ENCODE measurements at regions not wholly inside any gene's neighbourhood (a gene's known extent, or its start where the extent isn't known, plus 50 kb on each side); places are given as distances from the start of the nearest gene placed in this dataset.
"Not testable (repeated sequence)": the region's sequence is repeated elsewhere in the genome, so short reads cannot be mapped to it uniquely, and the experiment has no call there.

- Histone ChIP-seq H3K9ac (ENCODE audit: low read length) (no peak overlapping the region), H3K4me1 (ENCODE audit: control insufficient read depth, insufficient read depth, low read length) (peaks cover 20% of the 10 kb centered on the region), H3K4me3 (ENCODE audit: low read length) (no peak overlapping the region), H3K9me3 (ENCODE audit: control insufficient read depth, low read length) (peaks cover 5% of the 10 kb centered on the region), H3K27me3 (replicated peaks; ENCODE audit: control insufficient read depth, insufficient read depth, low read length) (no peaks in the 10 kb centered on the region), H3K36me3 (ENCODE audit: control insufficient read depth, insufficient read depth, low read length, severe bottlenecking) (no peaks in the 10 kb centered on the region)
- no peak for DNase-seq (ENCODE audit: low read depth)
Observed at GRCh38 chr6:128595544-128595943, 75.1 kb upstream of the PTPRK start.

GRCh38 chr6:128586095-128586494, 65.7 kb upstream of the PTPRK start:
- Histone ChIP-seq H3K4me3 (ENCODE audit: low read length) (no peak overlapping the region), H3K9ac (ENCODE audit: low read length) (no peak overlapping the region), H3K9me3 (ENCODE audit: control insufficient read depth, low read length) (no peaks in the 10 kb centered on the region), H3K36me3 (ENCODE audit: control insufficient read depth, insufficient read depth, low read length, severe bottlenecking) (no peaks in the 10 kb centered on the region), H3K27me3 (replicated peaks; ENCODE audit: control insufficient read depth, insufficient read depth, low read length) (no peaks in the 10 kb centered on the region), H3K4me1 (ENCODE audit: control insufficient read depth, insufficient read depth, low read length) (no peaks in the 10 kb centered on the region)
- DNase-seq (ENCODE audit: low read depth): no peak

DNA sequence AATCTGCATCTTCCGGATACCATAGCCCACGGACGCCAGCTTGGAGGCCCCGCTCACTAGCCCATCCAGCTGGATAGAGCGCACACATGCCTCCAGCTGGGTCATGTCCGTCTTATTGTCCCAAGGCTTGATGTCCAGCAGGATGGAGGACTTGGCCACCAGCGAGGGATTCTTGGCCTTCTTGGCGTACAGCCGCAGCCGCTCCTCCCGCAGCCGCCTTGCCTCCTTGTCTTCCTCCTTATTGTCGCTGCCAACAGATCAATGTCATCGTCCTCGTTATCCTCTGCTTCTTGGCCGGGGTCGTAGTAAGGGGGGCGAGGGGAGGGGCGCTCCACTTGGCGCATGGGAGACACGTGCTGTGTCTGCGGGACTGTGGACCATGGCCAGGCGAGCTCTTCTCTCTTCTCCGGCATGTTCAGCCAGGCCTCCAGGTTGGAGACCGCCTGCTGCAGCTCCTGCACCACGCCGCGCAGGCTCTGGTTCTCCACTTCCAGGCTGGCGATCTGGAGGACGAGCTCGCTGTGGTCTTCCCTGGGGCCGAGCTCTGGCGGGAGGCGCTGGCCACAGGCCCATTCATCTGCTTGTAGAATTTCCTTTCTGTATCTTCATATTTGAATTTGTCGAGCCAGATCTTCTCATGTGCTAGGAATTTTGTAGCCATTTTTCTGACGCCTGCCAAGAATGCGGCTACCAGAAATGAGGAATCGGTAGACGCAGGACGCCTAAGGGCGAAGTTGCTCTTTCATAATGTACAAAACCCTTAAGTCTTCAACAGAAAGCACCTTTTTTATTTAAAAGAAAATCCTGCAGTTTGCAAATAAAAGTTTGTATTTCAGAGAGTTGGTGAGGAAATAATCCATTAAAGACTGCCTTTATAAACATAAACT, 60.1 kb upstream of the PTPRK start:
- Histone ChIP-seq H3K27me3 (replicated peaks; ENCODE audit: control insufficient read depth, insufficient read depth, low read length) (no peaks in the 10 kb centered on the region), H3K4me3 (ENCODE audit: low read length) (no peak overlapping the region), H3K36me3 (ENCODE audit: control insufficient read depth, insufficient read depth, low read length, severe bottlenecking) (no peaks in the 10 kb centered on the region), H3K9ac (ENCODE audit: low read length) (no peak overlapping the region), H3K4me1 (ENCODE audit: control insufficient read depth, insufficient read depth, low read length) (no peaks in the 10 kb centered on the region), H3K9me3 (ENCODE audit: control insufficient read depth, low read length) (no peaks in the 10 kb centered on the region)
- no peak for DNase-seq (ENCODE audit: low read depth)

- H3K27me3 ChIP-seq (replicated peaks; ENCODE audit: control insufficient read depth, insufficient read depth, low read length); H3K4me1 ChIP-seq (ENCODE audit: control insufficient read depth, insufficient read depth, low read length); H3K4me3 ChIP-seq (ENCODE audit: low read length); H3K9ac ChIP-seq (ENCODE audit: low read length); H3K9me3 ChIP-seq (ENCODE audit: control insufficient read depth, low read length); DNase-seq (ENCODE audit: low read depth); H3K36me3 ChIP-seq (ENCODE audit: control insufficient read depth, insufficient read depth, low read length, severe bottlenecking): not testable (repeated sequence)
Observed at GRCh38 chr6:128575254-128575653, 54.9 kb upstream of the PTPRK start.

GRCh38 chr6:128574402-128574801, 54.0 kb upstream of the PTPRK start:
- Histone ChIP-seq H3K27me3 (replicated peaks; ENCODE audit: control insufficient read depth, insufficient read depth, low read length) (no peaks in the 10 kb centered on the region), H3K9me3 (ENCODE audit: control insufficient read depth, low read length) (no peaks in the 10 kb centered on the region), H3K36me3 (ENCODE audit: control insufficient read depth, insufficient read depth, low read length, severe bottlenecking) (no peaks in the 10 kb centered on the region), H3K4me1 (ENCODE audit: control insufficient read depth, insufficient read depth, low read length) (peaks cover 14% of the 10 kb centered on the region), H3K9ac (ENCODE audit: low read length) (no peak overlapping the region), H3K4me3 (ENCODE audit: low read length) (no peak overlapping the region)
- DNase-seq (ENCODE audit: low read depth): no peak

DNA sequence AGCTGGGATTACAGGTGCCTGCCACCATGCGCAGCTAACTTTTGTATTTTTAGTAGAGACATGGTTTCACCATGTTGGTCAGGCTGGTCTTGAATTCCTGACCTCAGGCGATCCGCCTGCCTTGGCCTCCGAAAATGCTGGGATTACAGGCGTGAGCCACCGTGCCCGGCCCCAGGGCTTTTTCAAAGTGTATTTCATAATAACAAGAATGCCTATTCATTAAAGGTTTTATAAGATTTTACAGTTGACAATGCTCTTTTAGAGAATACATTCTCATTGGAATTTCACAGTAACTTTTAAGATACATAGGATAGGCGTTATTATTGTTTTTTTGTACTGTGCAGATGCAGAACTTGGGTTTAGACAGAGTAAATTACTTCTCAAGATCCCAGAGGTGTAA, 52.6 kb upstream of the PTPRK start:
- H3K9ac ChIP-seq (ENCODE audit: low read length): no peak overlapping the region
- no peak overlapping the region for H3K4me3 ChIP-seq (ENCODE audit: low read length)
- H3K4me1 ChIP-seq (ENCODE audit: control insufficient read depth, insufficient read depth, low read length): peaks cover 18% of the 10 kb centered on the region
- no peak for DNase-seq (ENCODE audit: low read depth)
- H3K36me3 ChIP-seq (ENCODE audit: control insufficient read depth, insufficient read depth, low read length, severe bottlenecking): no peaks in the 10 kb centered on the region
- H3K27me3 ChIP-seq (replicated peaks; ENCODE audit: control insufficient read depth, insufficient read depth, low read length): no peaks in the 10 kb centered on the region
- H3K9me3 ChIP-seq (ENCODE audit: control insufficient read depth, low read length): no peaks in the 10 kb centered on the region

GRCh38 chr6:128572294-128572693, 51.9 kb upstream of the PTPRK start:
- Histone ChIP-seq H3K27me3 (replicated peaks; ENCODE audit: control insufficient read depth, insufficient read depth, low read length) (no peaks in the 10 kb centered on the region), H3K4me3 (ENCODE audit: low read length) (no peak overlapping the region), H3K9ac (ENCODE audit: low read length) (no peak overlapping the region), H3K36me3 (ENCODE audit: control insufficient read depth, insufficient read depth, low read length, severe bottlenecking) (no peaks in the 10 kb centered on the region), H3K9me3 (ENCODE audit: control insufficient read depth, low read length) (no peaks in the 10 kb centered on the region), H3K4me1 (ENCODE audit: control insufficient read depth, insufficient read depth, low read length) (peaks cover 18% of the 10 kb centered on the region)
- DNase-seq (ENCODE audit: low read depth): peak; percentile 64

GRCh38 chr6:128570680-128571063, 50.3 kb upstream of the PTPRK start:
- Histone ChIP-seq H3K4me3 (ENCODE audit: low read length) (peak overlapping the region; percentile 57), H3K9ac (ENCODE audit: low read length) (no peak overlapping the region), H3K36me3 (ENCODE audit: control insufficient read depth, insufficient read depth, low read length, severe bottlenecking) (no peaks in the 10 kb centered on the region)

GRCh38 chr6:128569732-128570679, 49.6 kb upstream of the PTPRK start:
- Histone ChIP-seq H3K27me3 (replicated peaks; ENCODE audit: control insufficient read depth, insufficient read depth, low read length) (no peaks in the 10 kb centered on the region), H3K4me1 (ENCODE audit: control insufficient read depth, insufficient read depth, low read length) (peaks cover 23% of the 10 kb centered on the region), H3K9me3 (ENCODE audit: control insufficient read depth, low read length) (no peaks in the 10 kb centered on the region), H3K9ac (ENCODE audit: low read length) (peak overlapping the region; percentile 31), H3K4me3 (ENCODE audit: low read length) (peak overlapping the region; percentile 57), H3K36me3 (ENCODE audit: control insufficient read depth, insufficient read depth, low read length, severe bottlenecking) (no peaks in the 10 kb centered on the region)
- DNase-seq (ENCODE audit: low read depth): peak; percentile 90

More at GRCh38 chr6:128570680-128571063, 50.3 kb upstream of the PTPRK start:
- H3K9me3 ChIP-seq (ENCODE audit: control insufficient read depth, low read length): no peaks in the 10 kb centered on the region
- H3K27me3 ChIP-seq (replicated peaks; ENCODE audit: control insufficient read depth, insufficient read depth, low read length): no peaks in the 10 kb centered on the region
- H3K4me1 ChIP-seq (ENCODE audit: control insufficient read depth, insufficient read depth, low read length): peaks cover 23% of the 10 kb centered on the region
- DNase-seq (ENCODE audit: low read depth): no peak
